HG03432 (cell line): ENCODE measurements at regions not wholly inside any gene's neighbourhood (a gene's known extent, or its start where the extent isn't known, plus 50 kb on each side); places are given as distances from the start of the nearest gene placed in this dataset.
"Not testable (repeated sequence)": the region's sequence is repeated elsewhere in the genome, so short reads cannot be mapped to it uniquely, and the experiment has no call there.

ENCODE experiments used
- ATAC-seq: cut with Tn5 transposase; IDR thresholded peaks from one replicate; pipeline ENCODE4 v1.9.1; 2021; ENCODE audit warnings: mild to moderate bottlenecking, moderate library complexity; ENCODE audit not compliant: unreplicated experiment

- no peak for ATAC-seq
These were observed 57.8 kb upstream of the ANKRD30A start for GRCh38 chr10:37067576-37067975.

- not testable (repeated sequence) for ATAC-seq
These were observed 63.1 kb upstream of the ANKRD30A start for GRCh38 chr10:37062296-37062695.

GRCh38 chr10:37057261-37057660, 68.1 kb upstream of the ANKRD30A start:
- no peak for ATAC-seq

GRCh38 chr10:37053476-37053875, 71.9 kb upstream of the ANKRD30A start:
- no peak for ATAC-seq

- ATAC-seq: not testable (repeated sequence)
These were observed 75.4 kb upstream of the ANKRD30A start for GRCh38 chr10:37049982-37050381.

GRCh38 chr10:37044319-37044718, 81.1 kb upstream of the ANKRD30A start:
- not testable (repeated sequence) for ATAC-seq

- no peak for ATAC-seq
These were observed 89.5 kb upstream of the ANKRD30A start for GRCh38 chr10:37035853-37036252.

GRCh38 chr10:37015498-37015897, 109.9 kb upstream of the ANKRD30A start:
- ATAC-seq: no peak

GRCh38 chr10:37010741-37011140, 114.7 kb upstream of the ANKRD30A start:
- ATAC-seq: no peak

GRCh38 chr10:37008276-37008675, 117.1 kb upstream of the ANKRD30A start:
- not testable (repeated sequence) for ATAC-seq

- no peak for ATAC-seq
These were observed 122.3 kb upstream of the ANKRD30A start for GRCh38 chr10:37003126-37003525.

- not testable (repeated sequence) for ATAC-seq
These were observed 129.6 kb upstream of the ANKRD30A start for GRCh38 chr10:36995806-36996205.

GRCh38 chr10:36994886-36995285, 130.5 kb upstream of the ANKRD30A start:
- ATAC-seq: no peak

- ATAC-seq: no peak
These were observed 136.2 kb upstream of the ANKRD30A start for GRCh38 chr10:36989233-36989632.

- ATAC-seq: no peak
These were observed 178.8 kb upstream of the ANKRD30A start for GRCh38 chr10:36946598-36946997.

GRCh38 chr10:36943544-36943943, 181.9 kb upstream of the ANKRD30A start:
- no peak for ATAC-seq

- ATAC-seq: no peak
These were observed 182.8 kb upstream of the ANKRD30A start for GRCh38 chr10:36942616-36943015.

GRCh38 chr10:36903040-36903439, 222.4 kb upstream of the ANKRD30A start:
- no peak for ATAC-seq

GRCh38 chr10:36899652-36900051, 225.7 kb upstream of the ANKRD30A start:
- ATAC-seq: no peak

- ATAC-seq: peak; percentile 84
These were observed 236.3 kb upstream of the ANKRD30A start for GRCh38 chr10:36888925-36889573.

- no peak for ATAC-seq
These were observed 239.0 kb upstream of the ANKRD30A start for GRCh38 chr10:36886303-36886891.

- ATAC-seq: no peak
These were observed 239.7 kb upstream of the ANKRD30A start for GRCh38 chr10:36885746-36886145.

GRCh38 chr10:36882781-36883180, 242.6 kb upstream of the ANKRD30A start:
- ATAC-seq: no peak
